IPS DF 4.7 (cell line): ENCODE measurements at regions not wholly inside any gene's neighbourhood (a gene's known extent, or its start where the extent isn't known, plus 50 kb on each side); places are given as distances from the start of the nearest gene placed in this dataset.

ENCODE experiments used
- DNase-seq: peaks from one replicate; pipeline ENCODE4 v3.0.0-alpha.2; 2013; ENCODE audit warnings: low spot score; ENCODE audit errors: extremely low read depth

- no peak for DNase-seq
Observed at GRCh38 chr16:86739178-86739577, 160.8 kb downstream of the FOXL1 start.

GRCh38 chr16:86739808-86740207 is 161.5 kb downstream of the FOXL1 start:
- no peak for DNase-seq

DNA sequence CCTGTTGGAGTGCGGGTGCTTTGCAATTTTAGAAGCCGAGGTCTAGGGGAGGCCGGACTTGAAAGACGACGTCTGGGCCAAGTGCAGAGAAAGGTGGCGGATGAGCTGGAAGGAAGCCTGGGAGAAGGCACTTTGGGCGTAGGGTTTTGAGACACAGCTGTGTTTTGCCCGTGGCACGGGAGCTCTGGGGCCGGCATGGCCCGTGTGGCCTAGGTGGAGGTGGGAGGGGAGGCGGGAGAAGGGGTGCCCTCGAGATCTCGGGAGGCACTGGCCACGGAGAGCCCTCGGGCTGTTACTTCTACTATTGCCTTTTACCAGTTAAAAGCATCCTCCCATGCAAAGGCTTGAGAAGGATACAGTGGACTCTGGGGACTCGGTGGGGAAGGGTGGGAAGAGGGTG is 161.9 kb downstream of the FOXL1 start:
- DNase-seq: no peak

DNA sequence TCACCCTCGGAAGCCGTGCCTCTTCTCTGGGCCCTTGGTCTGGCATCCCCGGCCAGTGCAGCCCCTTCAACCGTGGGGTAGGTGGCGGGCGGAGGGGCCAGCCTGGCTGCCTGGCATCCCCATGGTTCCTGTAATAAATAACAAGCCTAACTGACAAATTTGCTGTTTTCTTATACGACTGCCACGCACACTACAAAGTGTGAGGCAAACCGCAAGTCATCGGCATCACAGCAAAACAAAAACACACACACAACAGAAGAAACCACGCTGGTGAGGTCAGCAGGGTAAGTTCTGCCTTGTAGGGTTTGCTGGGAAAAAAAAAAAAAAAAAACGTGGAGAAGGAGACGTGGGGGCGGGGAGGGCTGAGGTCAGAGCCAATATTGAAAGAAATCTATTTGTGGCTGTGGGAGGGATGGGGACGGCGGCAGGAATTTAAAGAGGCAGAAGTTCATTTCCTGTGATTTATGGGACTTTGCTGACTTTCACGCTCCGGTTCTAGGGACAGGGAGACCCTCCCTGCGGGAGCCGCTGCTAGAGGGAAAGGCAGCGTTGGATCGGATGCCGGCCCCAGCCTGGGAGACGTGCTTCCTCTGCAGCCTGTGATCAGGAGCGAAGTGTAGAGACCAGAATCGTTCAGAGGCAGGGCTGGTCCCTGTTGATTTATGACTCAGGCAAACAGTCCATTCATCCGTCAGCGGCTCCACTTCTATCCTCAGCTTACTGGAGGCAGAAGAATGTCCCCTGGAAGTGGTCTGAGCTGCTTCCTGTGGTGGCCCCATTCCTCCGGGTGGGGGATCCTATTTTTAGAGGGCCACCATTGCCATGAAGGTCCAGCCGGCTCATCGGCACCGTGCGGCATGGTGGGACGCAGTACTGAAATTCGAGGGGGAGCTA is 162.8 kb downstream of the FOXL1 start:
- no peak for DNase-seq

- no peak for DNase-seq
Observed at GRCh38 chr16:86747761-86748160, 169.4 kb downstream of the FOXL1 start.

DNA sequence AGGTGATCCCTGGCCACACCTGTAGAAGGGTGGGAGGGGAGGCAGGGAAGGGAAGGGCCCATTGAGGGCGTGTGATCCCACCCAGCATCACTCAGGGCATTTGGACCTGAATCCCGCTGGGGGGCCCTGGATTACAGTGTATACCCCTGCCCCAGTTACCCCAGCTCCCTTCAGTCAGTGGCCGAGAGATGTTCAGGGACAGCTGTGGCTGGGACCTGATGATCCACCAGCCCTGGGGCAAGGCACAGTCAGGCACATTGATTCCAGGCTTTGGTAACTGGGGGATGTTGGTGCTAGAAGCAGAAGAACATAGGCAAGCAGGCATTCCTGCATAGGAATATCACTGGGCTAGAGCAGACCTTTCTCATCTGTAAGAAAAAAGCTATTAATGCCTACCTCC is 170.3 kb downstream of the FOXL1 start:
- no peak for DNase-seq

DNA sequence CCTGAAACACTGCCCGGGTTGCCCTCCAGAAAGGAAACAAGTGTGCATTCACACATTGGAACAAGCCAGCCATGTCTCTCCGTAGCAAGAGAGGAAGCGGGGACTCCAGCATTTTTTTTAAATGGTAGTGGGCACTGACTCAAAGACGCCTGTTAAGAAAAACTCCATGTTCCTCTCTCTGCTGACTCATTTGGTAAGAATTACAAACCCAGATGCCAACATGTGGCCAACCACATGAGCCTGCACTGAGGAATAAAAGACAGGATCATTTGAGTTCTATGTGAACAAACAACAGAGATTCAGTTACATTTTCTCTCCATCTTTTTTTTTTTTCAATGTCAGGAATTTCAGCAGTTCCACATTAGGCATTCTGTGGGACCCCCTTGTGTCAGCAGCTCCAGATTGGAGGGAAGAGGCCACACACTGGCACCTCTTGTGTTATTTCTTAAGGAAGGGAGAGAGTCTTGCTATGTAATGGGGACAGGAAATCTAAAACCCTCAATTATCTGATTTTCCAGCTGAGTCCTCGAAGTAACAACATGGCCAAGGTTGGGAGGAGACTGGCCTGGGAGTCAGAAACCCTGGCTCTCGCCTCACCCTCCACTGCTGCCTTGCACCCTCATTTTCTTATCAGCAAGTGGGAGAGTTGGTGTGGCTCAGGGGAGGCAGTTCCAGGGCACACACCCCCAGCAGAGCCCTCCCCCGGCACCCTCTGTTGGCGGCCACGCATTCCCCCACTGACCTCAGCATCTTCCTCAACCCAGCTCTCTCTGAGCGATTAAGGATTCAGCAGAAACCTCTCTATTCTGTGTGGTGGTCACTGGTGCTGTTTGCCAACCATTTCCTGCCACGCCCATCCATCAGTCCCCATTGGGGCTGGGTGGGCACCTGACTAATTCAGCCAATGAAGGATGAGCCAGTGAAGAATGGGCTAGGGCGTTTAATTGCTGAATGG is 173.0 kb downstream of the FOXL1 start:
- no peak for DNase-seq

DNA sequence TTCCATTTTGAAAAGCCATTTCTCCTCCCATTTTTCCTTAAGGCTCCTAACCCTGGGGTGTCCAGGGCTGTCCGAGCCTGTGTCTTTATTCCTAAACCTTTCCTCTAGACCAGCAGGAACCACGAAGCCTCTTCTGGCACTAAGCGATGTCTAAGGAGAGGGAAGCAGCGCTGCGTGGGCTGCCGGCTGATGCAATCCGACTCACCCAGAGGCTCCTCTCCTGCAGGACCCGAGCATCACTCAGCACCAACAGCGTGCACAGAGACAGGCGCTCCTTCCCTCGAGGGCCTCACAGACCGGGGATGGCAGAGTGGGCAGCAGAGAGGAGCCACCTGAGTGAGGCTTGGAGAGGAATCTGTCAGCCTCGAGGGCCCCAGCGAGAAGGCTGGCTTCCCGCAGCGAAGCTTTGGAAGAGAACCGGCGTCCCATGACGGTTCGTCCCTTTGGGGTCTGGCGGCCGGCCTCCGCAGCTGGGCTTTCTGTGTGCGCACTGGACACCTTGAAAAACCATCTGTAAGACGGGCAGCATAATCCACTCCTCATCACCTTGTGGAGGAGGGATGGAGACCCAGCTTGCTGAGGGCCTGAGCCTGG is 174.3 kb downstream of the FOXL1 start:
- DNase-seq: no peak

DNA sequence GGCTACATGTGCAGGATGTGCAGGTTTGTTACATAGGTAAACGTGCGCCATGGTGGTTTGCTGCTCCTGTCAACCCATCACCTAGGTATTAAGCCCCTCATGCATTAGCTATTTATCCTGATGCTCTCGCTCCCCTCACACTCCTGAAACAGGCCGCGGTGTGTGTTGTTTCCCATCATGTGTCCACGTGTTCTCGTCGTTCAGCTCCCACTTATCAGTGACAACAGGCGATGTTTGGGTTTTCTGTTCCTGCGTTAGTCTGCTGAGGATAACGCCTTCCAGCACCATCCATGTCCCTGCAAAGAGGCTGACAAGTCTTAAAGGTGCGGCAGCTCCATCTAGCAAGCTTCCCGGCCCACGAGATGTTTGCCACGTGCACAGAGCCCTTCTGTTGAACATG is 175.1 kb downstream of the FOXL1 start:
- no peak for DNase-seq

GRCh38 chr16:86755571-86756006 is 177.2 kb downstream of the FOXL1 start:
- DNase-seq: no peak

DNA sequence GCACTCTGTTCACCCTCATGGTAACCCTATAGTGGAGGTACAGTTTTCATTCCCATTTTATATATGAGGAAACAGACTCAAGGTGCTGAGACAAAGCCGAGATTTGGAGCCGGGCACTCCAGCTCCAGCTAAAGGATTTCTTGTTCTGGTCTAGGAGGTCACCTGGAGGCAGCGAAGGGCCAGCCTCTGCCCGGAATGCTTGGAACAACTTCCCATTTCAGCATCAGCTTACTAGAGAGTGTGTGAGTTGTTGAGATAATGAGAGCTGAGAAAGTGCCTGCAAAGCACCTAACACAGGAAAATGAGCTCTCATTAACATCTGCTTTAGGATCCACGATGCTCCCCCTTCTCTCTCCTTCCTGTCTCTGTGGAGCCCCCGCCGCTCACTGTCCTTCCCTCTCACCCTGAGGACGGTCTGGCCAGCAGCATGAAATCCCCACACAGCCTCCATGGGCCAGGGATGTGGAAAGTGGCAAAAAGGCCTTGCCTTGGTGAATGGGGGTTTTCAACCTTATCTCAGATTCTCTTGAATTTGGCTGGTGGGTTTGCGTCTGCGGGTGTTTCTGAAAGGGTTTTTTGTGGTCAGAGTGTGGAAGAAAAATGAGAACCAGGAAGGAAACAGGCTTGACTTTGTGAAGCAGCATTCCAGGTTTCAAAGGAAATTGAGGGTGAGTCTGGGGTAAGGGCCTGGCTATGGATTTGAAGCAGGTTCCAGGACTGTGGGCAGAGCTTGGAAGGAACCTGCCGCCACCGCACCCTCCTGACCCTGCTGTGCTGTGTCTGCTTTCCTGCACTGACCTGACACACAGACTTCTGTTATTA is 178.7 kb downstream of the FOXL1 start:
- no peak for DNase-seq

DNA sequence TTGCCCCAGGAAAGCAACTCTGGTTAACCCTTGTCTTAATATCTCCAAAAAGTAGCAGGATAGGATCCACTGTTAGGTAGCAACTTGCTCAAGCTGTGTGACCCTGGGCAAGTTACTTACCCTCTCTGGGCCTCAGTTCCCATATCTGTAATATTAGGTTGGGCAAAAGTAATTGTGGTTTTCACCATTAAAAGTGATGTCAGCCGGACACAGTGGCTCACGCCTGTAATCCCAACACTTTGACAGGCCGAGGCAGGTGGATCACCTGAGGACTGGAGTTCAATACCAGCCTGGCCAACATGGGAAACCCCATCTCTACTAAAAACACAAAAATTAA is 179.3 kb downstream of the FOXL1 start:
- no peak for DNase-seq

GRCh38 chr16:86758932-86759331 is 180.6 kb downstream of the FOXL1 start:
- no peak for DNase-seq

DNA sequence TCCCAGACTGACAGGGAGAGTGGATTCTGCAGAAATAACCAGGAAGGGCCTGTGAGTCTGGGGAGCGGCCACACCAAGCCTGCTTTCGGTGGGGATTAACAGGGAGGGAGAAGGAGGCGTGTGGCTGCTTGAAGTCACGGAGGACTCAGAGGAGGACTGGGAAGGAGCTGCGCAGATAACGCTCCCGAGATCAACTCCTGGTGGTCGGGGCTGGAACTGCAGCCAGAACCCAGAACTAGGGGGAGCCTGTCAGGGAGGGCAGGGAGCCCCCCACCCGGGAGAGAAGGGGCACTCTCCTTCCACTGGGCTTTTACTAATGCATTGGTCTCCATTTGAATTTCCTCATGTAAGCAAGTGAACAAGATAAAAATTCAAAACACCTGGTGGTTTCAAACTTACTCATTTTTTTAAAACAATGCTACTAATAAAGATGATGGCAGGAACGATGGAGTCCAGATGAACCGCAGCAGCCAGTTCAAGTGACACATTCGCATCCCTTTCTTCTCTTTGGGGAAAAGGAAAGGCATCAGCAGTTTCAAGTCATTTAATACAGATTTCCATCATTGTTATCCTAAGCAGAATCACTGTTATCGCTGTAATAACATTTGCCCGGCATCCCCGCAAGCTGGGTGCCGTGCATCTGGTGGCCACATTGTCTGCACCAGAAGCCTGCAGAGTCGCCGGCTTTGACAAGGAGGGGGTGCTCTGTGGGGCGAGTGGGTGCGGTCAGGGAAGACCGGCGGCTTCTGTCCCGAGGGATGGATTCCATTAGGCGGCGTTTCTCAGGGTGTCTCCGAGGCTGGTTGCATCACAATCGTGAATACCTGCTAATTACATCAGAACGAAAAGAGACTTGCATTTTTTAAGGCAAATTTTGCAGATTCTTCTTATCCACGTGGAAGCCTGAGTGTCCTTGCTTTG is 183.0 kb downstream of the FOXL1 start:
- DNase-seq: peak; percentile 53

DNA sequence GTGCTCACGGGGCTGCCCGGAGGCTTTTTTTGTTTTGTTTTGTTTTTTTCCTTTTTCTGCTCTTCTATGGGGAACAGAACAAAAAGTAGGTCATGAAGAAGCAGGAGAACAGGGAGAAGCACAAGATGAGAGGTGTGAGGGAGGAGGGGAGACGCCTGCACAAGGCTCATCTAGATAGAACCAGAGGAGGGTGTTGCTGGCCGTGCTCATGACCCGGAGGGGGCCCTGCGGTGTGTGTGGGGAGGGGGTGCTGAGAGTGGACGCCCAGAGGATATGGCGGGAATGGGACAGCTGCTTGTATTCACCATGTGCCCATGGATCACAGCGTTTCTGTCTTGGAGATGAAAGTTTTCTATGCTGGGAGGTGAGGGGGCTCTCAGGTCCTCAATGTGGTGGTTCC is 183.7 kb downstream of the FOXL1 start:
- DNase-seq: no peak

DNA sequence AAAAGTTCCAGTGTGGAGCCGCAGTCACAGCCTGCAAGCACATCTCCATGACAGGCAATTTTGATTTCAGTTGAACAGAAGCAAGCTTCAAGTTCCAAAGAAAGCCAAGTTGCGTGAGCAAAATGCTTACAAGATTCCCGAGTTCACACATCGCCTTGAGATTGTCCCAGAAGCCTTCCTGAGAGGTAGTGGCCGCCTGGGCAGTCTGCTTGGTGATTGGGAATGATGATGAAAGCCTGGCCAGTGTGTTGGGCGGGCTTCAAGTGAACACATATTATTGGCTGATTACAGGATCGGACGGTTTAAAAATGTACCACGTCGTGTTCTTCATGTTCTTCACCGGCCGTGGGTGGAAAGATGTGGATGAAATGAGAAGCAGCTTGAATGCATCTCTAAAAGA is 185.5 kb downstream of the FOXL1 start:
- no peak for DNase-seq

DNA sequence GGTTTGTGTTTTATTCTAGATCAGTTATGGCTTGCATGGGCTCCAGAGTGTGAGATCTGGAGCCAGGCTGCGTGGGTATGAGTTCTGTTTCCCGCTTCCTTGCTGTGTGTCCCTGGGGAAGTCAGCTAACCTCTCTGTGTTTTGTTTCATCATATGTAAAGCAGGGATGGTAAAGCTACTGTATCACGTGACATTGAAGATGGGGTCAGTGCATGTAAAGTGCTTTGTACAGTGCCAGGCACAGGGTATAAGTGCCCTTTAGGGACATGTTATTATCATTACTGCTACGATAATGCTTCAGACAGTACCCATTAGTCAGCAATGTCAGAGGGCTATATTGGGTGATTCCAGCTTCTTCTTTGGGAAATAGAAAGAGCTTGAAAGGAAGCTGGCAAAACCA is 186.2 kb downstream of the FOXL1 start:
- DNase-seq: no peak

- DNase-seq: no peak
Observed at GRCh38 chr16:86765389-86766026, 187.2 kb downstream of the FOXL1 start.

- no peak for DNase-seq
Observed at GRCh38 chr16:86766700-86767099, 188.4 kb downstream of the FOXL1 start.
